Left ventricle myocardium inferior (tissue), 1 donor: ENCODE measurements at regions not wholly inside any gene's neighbourhood (a gene's known extent, or its start where the extent isn't known, plus 50 kb on each side); places are given as distances from the start of the nearest gene placed in this dataset.

ENCODE experiments used
- DNase-seq: peaks from one replicate; pipeline ENCODE4 v3.0.0-alpha.2; 2020
- H3K27ac ChIP-seq: fragments of 200-600 bp; replicated peaks from 2 replicates; pipeline ENCODE4 v1.8.0; 2021
- H3K27me3 ChIP-seq: fragments of 200-600 bp; 2 replicates; pipeline ENCODE4 v1.8.0; 2021; ENCODE audit warnings: low read depth
- H3K36me3 ChIP-seq: fragments of 200-600 bp; 2 replicates; pipeline ENCODE4 v1.8.0; 2021
- H3K4me1 ChIP-seq: fragments of 200-600 bp; 2 replicates; pipeline ENCODE4 v1.8.0; 2021
- H3K4me3 ChIP-seq: fragments of 200-600 bp; 2 replicates; pipeline ENCODE4 v1.8.0; 2021; ENCODE audit warnings: mild to moderate bottlenecking, moderate library complexity
- H3K9me3 ChIP-seq: fragments of 200-600 bp; replicated peaks from 2 replicates; pipeline ENCODE4 v1.8.0; 2021
- intact Hi-C: fragments of 100-400 bp; cut with micrococcal nuclease; formaldehyde crosslinking; loops from one replicate; pipeline ENCODE4 v1.11.0; 2022
- TF ChIP-seq, protein P1 (sequence below): fragments of 200-600 bp; IDR thresholded peaks from 2 replicates; pipeline ENCODE4 v1.8.0; 2021; ENCODE audit warnings: antibody characterized with exemption, mild to moderate bottlenecking, borderline replicate concordance
- donor health status: DM: no; HTN: yes; CAD: no; lungs with severe emphysema.

DNA sequence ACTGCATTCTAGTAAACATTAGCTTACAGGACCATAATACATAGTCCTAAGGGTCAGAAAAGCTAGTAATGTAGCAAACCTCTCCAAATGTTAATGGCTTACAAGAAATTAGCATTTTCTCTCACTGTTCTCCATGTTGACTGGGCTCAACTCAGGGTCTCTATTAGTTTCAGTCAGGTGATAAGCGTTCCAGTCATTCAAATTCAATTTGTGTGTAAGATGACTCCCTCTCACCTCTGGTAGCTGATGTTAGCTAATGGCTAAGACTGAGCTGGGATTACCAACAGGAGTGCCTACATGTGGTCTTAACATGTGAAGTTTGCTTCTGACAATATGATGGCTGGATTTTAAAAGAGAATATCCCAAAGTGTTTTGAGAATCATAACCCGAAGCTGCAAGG lies 630.5 kb upstream of the USP15 start:
- Histone ChIP-seq H3K36me3 (no peaks in the 10 kb centered on the region), H3K4me3 (no peak overlapping the region), H3K4me1 (no peaks in the 10 kb centered on the region), H3K9me3 (peaks cover 19% of the 10 kb centered on the region), H3K27ac (no peak overlapping the region), H3K27me3 (no peaks in the 10 kb centered on the region)
- TF ChIP-seq, protein P1, sequence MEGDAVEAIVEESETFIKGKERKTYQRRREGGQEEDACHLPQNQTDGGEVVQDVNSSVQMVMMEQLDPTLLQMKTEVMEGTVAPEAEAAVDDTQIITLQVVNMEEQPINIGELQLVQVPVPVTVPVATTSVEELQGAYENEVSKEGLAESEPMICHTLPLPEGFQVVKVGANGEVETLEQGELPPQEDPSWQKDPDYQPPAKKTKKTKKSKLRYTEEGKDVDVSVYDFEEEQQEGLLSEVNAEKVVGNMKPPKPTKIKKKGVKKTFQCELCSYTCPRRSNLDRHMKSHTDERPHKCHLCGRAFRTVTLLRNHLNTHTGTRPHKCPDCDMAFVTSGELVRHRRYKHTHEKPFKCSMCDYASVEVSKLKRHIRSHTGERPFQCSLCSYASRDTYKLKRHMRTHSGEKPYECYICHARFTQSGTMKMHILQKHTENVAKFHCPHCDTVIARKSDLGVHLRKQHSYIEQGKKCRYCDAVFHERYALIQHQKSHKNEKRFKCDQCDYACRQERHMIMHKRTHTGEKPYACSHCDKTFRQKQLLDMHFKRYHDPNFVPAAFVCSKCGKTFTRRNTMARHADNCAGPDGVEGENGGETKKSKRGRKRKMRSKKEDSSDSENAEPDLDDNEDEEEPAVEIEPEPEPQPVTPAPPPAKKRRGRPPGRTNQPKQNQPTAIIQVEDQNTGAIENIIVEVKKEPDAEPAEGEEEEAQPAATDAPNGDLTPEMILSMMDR: no peak
- intact Hi-C loops: no loop called here
- DNase-seq: no peak

DNA sequence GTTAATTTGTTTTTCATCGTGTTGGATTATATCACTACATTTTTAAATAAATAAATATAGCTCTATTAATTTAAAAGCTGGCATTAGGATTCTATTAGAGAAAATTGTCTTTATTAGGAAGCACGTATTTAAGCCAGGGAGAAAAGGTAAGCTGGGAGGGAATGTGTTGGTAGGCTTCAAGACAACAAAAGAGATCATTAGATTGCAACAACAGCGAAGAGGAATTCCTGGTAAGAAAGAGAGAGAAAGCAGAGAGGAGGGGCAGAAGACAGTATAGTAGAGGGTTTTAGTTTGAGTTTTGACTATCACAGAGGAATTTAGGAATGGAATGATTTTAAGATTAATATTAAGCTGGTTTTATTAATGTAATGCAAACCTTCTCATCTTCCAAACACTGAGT lies 613.6 kb upstream of the USP15 start:
- Histone ChIP-seq H3K27ac (no peak overlapping the region), H3K27me3 (no peaks in the 10 kb centered on the region), H3K36me3 (no peaks in the 10 kb centered on the region), H3K4me1 (no peaks in the 10 kb centered on the region), H3K9me3 (peaks cover 12% of the 10 kb centered on the region), H3K4me3 (no peak overlapping the region)
- TF ChIP-seq, protein P1: no peak
- no peak for DNase-seq
- intact Hi-C loops: no loop called here

DNA sequence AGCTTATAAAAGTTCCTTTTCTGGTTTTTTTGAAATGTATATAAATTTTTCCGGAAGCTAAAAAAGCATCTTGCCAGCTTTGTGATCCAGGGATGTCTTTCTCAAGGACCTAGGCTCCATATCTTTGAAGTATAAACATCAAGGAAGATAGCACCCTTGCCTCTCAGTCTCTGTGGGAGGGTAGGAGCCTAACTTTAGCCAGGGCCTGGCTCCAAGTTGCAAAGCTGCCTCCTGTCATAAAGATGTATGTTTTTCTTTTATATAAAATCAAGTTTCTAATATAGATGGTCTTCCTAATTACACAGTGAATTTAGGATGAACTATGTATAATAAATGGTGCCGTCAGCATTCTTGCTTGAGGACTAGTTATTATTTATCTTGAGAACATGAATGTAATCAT lies 612.6 kb upstream of the USP15 start:
- no peak overlapping the region for H3K27ac ChIP-seq
- H3K9me3 ChIP-seq: peaks cover 7% of the 10 kb centered on the region
- intact Hi-C loops: no loop called here
- H3K27me3 ChIP-seq: no peaks in the 10 kb centered on the region
- no peaks in the 10 kb centered on the region for H3K36me3 ChIP-seq
- no peaks in the 10 kb centered on the region for H3K4me1 ChIP-seq
- DNase-seq: no peak
- TF ChIP-seq, protein P1: no peak
- no peak overlapping the region for H3K4me3 ChIP-seq

DNA sequence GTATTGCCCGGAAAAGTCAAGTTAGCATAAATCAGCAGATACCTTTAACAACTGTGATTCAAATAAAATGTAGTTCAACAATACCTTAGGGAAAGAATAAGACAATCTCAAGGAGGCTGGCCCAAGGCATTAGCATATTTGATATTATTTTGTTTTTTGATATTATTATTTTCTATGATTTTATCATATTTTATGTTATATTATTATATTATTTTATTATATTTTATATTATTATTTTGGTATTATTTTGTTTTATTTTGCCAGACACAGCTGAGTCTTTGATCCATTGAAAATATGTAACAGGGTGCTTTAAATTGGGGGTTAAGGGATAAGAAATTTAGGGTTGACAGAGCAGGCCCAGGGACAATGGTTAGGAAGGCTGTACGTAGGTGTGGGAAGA lies 607.9 kb upstream of the USP15 start:
- H3K27me3 ChIP-seq: no peaks in the 10 kb centered on the region
- no peak for DNase-seq
- H3K9me3 ChIP-seq: peaks cover 11% of the 10 kb centered on the region
- TF ChIP-seq, protein P1: no peak
- H3K4me1 ChIP-seq: no peaks in the 10 kb centered on the region
- H3K27ac ChIP-seq: no peak overlapping the region
- intact Hi-C loops: no loop called here
- no peak overlapping the region for H3K4me3 ChIP-seq
- no peaks in the 10 kb centered on the region for H3K36me3 ChIP-seq

DNA sequence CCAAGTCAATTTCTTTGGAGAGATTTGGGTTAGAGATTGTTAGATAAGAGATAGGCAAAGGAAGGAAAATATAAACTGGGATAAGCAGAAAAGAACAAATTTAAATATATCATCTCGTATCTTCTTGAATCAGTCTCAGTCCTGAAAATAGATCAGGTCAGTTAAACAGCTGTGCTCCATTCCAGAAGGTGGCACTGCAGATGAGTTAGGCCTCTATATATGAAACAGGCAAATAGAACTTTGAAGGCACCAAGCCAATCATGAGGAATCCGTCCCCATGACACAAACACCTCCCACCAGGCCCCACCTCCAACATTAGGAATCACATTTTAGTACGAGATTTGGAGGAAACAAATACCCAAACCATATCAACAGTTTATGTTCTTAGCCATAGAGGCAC lies 605.5 kb upstream of the USP15 start:
- Histone ChIP-seq H3K27ac (no peak overlapping the region), H3K9me3 (peaks cover 12% of the 10 kb centered on the region), H3K4me3 (no peak overlapping the region), H3K36me3 (no peaks in the 10 kb centered on the region), H3K27me3 (no peaks in the 10 kb centered on the region), H3K4me1 (no peaks in the 10 kb centered on the region)
- intact Hi-C loops: no loop called here
- TF ChIP-seq, protein P1: no peak
- DNase-seq: no peak

DNA sequence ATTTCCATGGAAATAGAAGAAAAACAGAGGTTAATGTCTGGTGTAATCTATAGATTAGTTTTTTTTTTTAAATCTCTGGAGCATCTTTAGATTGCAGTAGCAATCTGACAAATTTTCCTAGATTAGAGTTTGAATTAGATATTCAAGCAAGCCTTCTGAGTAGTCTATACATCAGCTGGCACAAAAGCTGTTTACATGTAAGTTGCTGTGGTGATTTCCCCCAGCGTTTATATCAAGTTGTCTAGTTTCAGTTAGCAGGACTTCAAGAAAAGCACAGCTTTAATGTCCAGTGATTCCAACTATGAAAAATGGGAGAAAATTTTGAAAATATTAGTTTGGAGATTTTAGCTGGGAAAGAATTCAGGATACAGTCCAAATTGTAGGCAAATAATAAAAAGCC lies 605.0 kb upstream of the USP15 start:
- Histone ChIP-seq H3K27ac (no peak overlapping the region), H3K27me3 (no peaks in the 10 kb centered on the region), H3K36me3 (no peaks in the 10 kb centered on the region), H3K9me3 (peaks cover 13% of the 10 kb centered on the region), H3K4me3 (no peak overlapping the region), H3K4me1 (no peaks in the 10 kb centered on the region)
- TF ChIP-seq, protein P1: no peak
- intact Hi-C loops: no loop called here
- DNase-seq: no peak
